Liver (tissue), 7 donors: ENCODE measurements at regions not wholly inside any gene's neighbourhood (a gene's known extent, or its start where the extent isn't known, plus 50 kb on each side); places are given as distances from the start of the nearest gene placed in this dataset.

Experiments used
- DNase-seq: peaks from one replicate; pipeline ENCODE4 v3.0.0-alpha.2; 2017; ENCODE audit warnings: low spot score
- H3K27ac ChIP-seq, 2 donors: one replicate each; pipeline ENCODE4 v1.7.0; 2013; ENCODE audit warnings: inconsistent platforms in 2 of 2, low read length in 2 of 2, control low read depth in 1 of 2, low read depth in 1 of 2, mild to moderate bottlenecking in 1 of 2
- H3K27me3 ChIP-seq, 4 donors: one replicate each; pipeline versions ENCODE4 v1.6.1 to v1.7.0; 2013; ENCODE audit warnings: low read length in 3 of 4, inconsistent platforms in 1 of 4, mild to moderate bottlenecking in 1 of 4, moderate library complexity in 1 of 4; ENCODE audit not compliant: control insufficient read depth in 4 of 4, insufficient read depth in 4 of 4
- H3K36me3 ChIP-seq, 4 donors: one replicate each; pipeline versions ENCODE4 v1.6.1 to v1.7.0; 2013; ENCODE audit warnings: low read length in 3 of 4, mild to moderate bottlenecking in 3 of 4, low read depth in 1 of 4, moderate library complexity in 1 of 4; ENCODE audit not compliant: control insufficient read depth in 4 of 4, insufficient read depth in 3 of 4
- H3K4me1 ChIP-seq, 4 donors: one replicate each; pipeline versions ENCODE4 v1.6.1 to v1.7.0; 2013; ENCODE audit warnings: low read length in 3 of 4, mild to moderate bottlenecking in 3 of 4, moderate library complexity in 1 of 4; ENCODE audit not compliant: control insufficient read depth in 4 of 4, insufficient read depth in 4 of 4
- H3K4me3 ChIP-seq, 3 donors: one replicate each; pipeline versions ENCODE4 v1.6.1 to v1.7.0; 2013; ENCODE audit warnings: low read length in 3 of 3, control low read depth in 1 of 3, low read depth in 1 of 3, mild to moderate bottlenecking in 1 of 3
- H3K9ac ChIP-seq, 2 donors: one replicate each; pipeline ENCODE4 v1.7.0; 2013; ENCODE audit warnings: low read length in 2 of 2, mild to moderate bottlenecking in 2 of 2, moderate library complexity in 2 of 2, control low read depth in 1 of 2, low read depth in 1 of 2
- H3K9me3 ChIP-seq, 4 donors: one replicate each; pipeline versions ENCODE4 v1.6.1 to v1.7.0; 2013; ENCODE audit warnings: low read length in 3 of 4; ENCODE audit not compliant: control insufficient read depth in 4 of 4
- EGR1 ChIP-seq, 2 donors: IDR thresholded peaks; 2 replicates each; pipeline ENCODE4 v1.6.1; 2016 to 2018; ENCODE audit warnings: antibody characterized with exemption in 2 of 2, low read depth in 2 of 2
- FOXA2 ChIP-seq: IDR thresholded peaks from 2 replicates; pipeline ENCODE4 v1.6.1; 2016; ENCODE audit warnings: antibody characterized with exemption
- GABPA ChIP-seq, 2 donors: IDR thresholded peaks in 1 of 2; conservative IDR thresholded peaks in 1 of 2; 2 replicates each; pipeline ENCODE4 v1.6.1; 2016; ENCODE audit warnings: antibody characterized with exemption in 2 of 2, mild to moderate bottlenecking in 1 of 2, moderate library complexity in 1 of 2
- HNF4A ChIP-seq, 2 donors: conservative IDR thresholded peaks; 2 replicates each; pipeline ENCODE4 v1.6.1; 2016; ENCODE audit warnings: antibody characterized with exemption in 2 of 2, mild to moderate bottlenecking in 2 of 2
- JUND ChIP-seq, 2 donors: IDR thresholded peaks; 2 replicates each; pipeline ENCODE4 v1.6.1; 2016; ENCODE audit warnings: antibody characterized with exemption in 2 of 2
- NR2F2 ChIP-seq: IDR thresholded peaks from 2 replicates; pipeline ENCODE4 v1.6.1; 2016; ENCODE audit warnings: antibody characterized with exemption
- RAD21 ChIP-seq, 2 donors: IDR thresholded peaks; 2 replicates each; pipeline ENCODE4 v1.6.1; 2016; ENCODE audit warnings: antibody characterized with exemption in 2 of 2, mild to moderate bottlenecking in 2 of 2
- SP1 ChIP-seq: IDR thresholded peaks from 2 replicates; pipeline ENCODE4 v1.6.1; 2018; ENCODE audit warnings: antibody characterized with exemption, mild to moderate bottlenecking
- YY1 ChIP-seq: IDR thresholded peaks from 2 replicates; pipeline ENCODE4 v1.6.1; 2016; ENCODE audit warnings: antibody characterized with exemption, mild to moderate bottlenecking
- WGBS: extraction: QIAGEN DNeasy Blood & Tissue Kit; methylation state at CpG from one replicate; pipeline ENCODE4 v1.1.7; 2013; 5-methylcytosine and 5-hydroxymethylcytosine counted together
- TF ChIP-seq, protein P1 (sequence below): IDR thresholded peaks from 2 replicates; pipeline ENCODE4 v1.6.1; 2016; ENCODE audit warnings: antibody characterized with exemption, mild to moderate bottlenecking
- TF ChIP-seq, protein P2 (sequence below): IDR thresholded peaks from 2 replicates; pipeline ENCODE4 v1.6.1; 2016; ENCODE audit warnings: antibody characterized with exemption
- TF ChIP-seq, protein P3 (sequence below): IDR thresholded peaks from 2 replicates; pipeline ENCODE4 v1.6.1; 2016; ENCODE audit warnings: antibody characterized with exemption
- TF ChIP-seq, protein P4 (sequence below): IDR thresholded peaks from 2 replicates; pipeline ENCODE4 v1.6.1; 2016; ENCODE audit warnings: antibody characterized with exemption
- donor health status: healthy.
- donor health status: healthy.
- donor health status: healthy.
- donor health status: healthy.

DNA sequence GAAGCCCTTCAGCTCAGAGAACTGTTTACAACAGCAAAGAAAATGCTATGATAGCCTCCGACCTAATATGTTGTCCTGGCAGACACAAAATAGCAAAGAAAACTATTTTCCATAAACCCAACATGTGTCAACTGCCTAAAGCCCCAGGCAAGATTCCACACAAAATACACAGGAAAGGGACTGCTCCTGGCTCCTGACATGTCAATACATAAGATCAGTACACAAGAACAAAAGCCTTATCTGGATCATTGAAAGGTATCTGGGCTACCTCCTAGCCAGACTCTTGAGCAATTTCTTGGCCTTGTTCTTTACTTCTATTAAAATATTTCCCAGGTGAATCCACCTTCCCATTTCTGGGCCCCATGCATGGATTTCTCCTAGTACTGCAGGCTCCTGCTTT is 242.3 kb upstream of the GRIP1 start:
- Histone ChIP-seq H3K27me3 (peaks cover 0 to 3% (median 0%) of the 10 kb centered on the region in 4 donors), H3K27ac (no peak overlapping the region), H3K9ac (no peak overlapping the region), H3K9me3 (no peaks in the 10 kb centered on the region), H3K36me3 (no peaks in the 10 kb centered on the region), H3K4me3 (no peak overlapping the region), H3K4me1 (no peaks in the 10 kb centered on the region)
- 56% methylated on average over 1 of the region's 1 CpG for WGBS
- DNase-seq = no peak
- TF ChIP-seq, protein P1, sequence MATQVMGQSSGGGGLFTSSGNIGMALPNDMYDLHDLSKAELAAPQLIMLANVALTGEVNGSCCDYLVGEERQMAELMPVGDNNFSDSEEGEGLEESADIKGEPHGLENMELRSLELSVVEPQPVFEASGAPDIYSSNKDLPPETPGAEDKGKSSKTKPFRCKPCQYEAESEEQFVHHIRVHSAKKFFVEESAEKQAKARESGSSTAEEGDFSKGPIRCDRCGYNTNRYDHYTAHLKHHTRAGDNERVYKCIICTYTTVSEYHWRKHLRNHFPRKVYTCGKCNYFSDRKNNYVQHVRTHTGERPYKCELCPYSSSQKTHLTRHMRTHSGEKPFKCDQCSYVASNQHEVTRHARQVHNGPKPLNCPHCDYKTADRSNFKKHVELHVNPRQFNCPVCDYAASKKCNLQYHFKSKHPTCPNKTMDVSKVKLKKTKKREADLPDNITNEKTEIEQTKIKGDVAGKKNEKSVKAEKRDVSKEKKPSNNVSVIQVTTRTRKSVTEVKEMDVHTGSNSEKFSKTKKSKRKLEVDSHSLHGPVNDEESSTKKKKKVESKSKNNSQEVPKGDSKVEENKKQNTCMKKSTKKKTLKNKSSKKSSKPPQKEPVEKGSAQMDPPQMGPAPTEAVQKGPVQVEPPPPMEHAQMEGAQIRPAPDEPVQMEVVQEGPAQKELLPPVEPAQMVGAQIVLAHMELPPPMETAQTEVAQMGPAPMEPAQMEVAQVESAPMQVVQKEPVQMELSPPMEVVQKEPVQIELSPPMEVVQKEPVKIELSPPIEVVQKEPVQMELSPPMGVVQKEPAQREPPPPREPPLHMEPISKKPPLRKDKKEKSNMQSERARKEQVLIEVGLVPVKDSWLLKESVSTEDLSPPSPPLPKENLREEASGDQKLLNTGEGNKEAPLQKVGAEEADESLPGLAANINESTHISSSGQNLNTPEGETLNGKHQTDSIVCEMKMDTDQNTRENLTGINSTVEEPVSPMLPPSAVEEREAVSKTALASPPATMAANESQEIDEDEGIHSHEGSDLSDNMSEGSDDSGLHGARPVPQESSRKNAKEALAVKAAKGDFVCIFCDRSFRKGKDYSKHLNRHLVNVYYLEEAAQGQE = no peak

DNA sequence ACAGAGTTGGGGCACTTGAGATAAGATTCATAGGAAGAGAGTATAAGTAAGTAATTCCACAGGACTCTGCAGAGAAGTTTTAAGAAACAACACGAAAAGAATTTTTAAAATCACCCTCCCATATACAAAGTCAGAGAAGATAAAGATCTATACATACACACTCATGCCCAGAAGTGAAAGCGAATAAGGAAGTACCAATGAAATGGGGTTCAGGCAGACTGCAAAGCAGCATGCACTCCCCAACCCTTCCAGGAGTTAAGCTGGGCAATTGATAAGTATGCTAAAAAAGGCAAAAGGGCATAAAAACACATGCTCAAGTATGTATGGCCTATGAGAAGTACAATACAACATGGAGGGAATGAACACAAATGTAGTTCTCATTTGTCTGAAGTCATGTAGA is 246.2 kb upstream of the GRIP1 start:
- no peaks in the 10 kb centered on the region for H3K36me3 ChIP-seq
- peaks cover 0 to 3% (median 0%) of the 10 kb centered on the region in 4 donors for H3K27me3 ChIP-seq
- no peak overlapping the region for H3K27ac ChIP-seq
- TF ChIP-seq, protein P1 = no peak
- TF ChIP-seq, protein P2, sequence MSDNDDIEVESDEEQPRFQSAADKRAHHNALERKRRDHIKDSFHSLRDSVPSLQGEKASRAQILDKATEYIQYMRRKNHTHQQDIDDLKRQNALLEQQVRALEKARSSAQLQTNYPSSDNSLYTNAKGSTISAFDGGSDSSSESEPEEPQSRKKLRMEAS = no peak
- no peak for TF ChIP-seq HNF4A (conservative IDR thresholded peaks at IDR 0.05)
- no peak for TF ChIP-seq SP1
- no peak for TF ChIP-seq RAD21 (IDR thresholded peaks at IDR 0.05)
- TF ChIP-seq, protein P3, sequence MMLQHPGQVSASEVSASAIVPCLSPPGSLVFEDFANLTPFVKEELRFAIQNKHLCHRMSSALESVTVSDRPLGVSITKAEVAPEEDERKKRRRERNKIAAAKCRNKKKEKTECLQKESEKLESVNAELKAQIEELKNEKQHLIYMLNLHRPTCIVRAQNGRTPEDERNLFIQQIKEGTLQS = no peak
- TF ChIP-seq GABPA (IDR thresholded peaks at IDR 0.05 in 1 of 2, conservative IDR thresholded peaks at IDR 0.05 in 1 of 2) = no peak
- no peak for TF ChIP-seq NR2F2
- TF ChIP-seq JUND (IDR thresholded peaks at IDR 0.05) = no peak
- no peak for TF ChIP-seq YY1
- TF ChIP-seq FOXA2 = no peak
- TF ChIP-seq, protein P4, sequence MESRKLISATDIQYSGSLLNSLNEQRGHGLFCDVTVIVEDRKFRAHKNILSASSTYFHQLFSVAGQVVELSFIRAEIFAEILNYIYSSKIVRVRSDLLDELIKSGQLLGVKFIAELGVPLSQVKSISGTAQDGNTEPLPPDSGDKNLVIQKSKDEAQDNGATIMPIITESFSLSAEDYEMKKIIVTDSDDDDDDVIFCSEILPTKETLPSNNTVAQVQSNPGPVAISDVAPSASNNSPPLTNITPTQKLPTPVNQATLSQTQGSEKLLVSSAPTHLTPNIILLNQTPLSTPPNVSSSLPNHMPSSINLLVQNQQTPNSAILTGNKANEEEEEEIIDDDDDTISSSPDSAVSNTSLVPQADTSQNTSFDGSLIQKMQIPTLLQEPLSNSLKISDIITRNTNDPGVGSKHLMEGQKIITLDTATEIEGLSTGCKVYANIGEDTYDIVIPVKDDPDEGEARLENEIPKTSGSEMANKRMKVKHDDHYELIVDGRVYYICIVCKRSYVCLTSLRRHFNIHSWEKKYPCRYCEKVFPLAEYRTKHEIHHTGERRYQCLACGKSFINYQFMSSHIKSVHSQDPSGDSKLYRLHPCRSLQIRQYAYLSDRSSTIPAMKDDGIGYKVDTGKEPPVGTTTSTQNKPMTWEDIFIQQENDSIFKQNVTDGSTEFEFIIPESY = no peak
- no peak for TF ChIP-seq EGR1 (IDR thresholded peaks at IDR 0.05; ENCODE audit: low read depth in 2 of 2)
- no peaks in the 10 kb centered on the region for H3K9me3 ChIP-seq
- 77% methylated on average over 2 of the region's 2 CpGs for WGBS
- DNase-seq = no peak
- no peak overlapping the region for H3K9ac ChIP-seq
- no peaks in the 10 kb centered on the region for H3K4me1 ChIP-seq
- no peak overlapping the region for H3K4me3 ChIP-seq
